ENCODE measurements at regions not wholly inside any gene's neighbourhood (a gene's known extent, or its start where the extent isn't known, plus 50 kb on each side); places are given as distances from the start of the nearest gene placed in this dataset.

GRCh38 chr6:22807261-22807660 is 237.9 kb downstream of the HDGFL1 start:
- H3K4me3 ChIP-seq (ENCODE audit: low read depth, low read length): no peak overlapping the region
- TF ChIP-seq CTCF (IDR thresholded peaks at IDR 0.05; ENCODE audit: borderline replicate concordance, insufficient read depth, low read depth, low read length): no peak

GRCh38 chr6:22807818-22808217 is 238.5 kb downstream of the HDGFL1 start:
- no peak overlapping the region for H3K4me3 ChIP-seq (ENCODE audit: low read depth, low read length)
- TF ChIP-seq CTCF (IDR thresholded peaks at IDR 0.05; ENCODE audit: borderline replicate concordance, insufficient read depth, low read depth, low read length): no peak

- H3K4me3 ChIP-seq (ENCODE audit: low read depth, low read length): no peak overlapping the region
- no peak for TF ChIP-seq CTCF (IDR thresholded peaks at IDR 0.05; ENCODE audit: borderline replicate concordance, insufficient read depth, low read depth, low read length)
Observed at GRCh38 chr6:22808466-22808865, 239.1 kb downstream of the HDGFL1 start.

- TF ChIP-seq CTCF (IDR thresholded peaks at IDR 0.05; ENCODE audit: borderline replicate concordance, insufficient read depth, low read depth, low read length): no peak
Observed at GRCh38 chr6:22809370-22809769, 240.0 kb downstream of the HDGFL1 start.

GRCh38 chr6:22819209-22819608 is 249.8 kb downstream of the HDGFL1 start:
- TF ChIP-seq CTCF (IDR thresholded peaks at IDR 0.05; ENCODE audit: borderline replicate concordance, insufficient read depth, low read depth, low read length): no peak
- H3K4me3 ChIP-seq (ENCODE audit: low read depth, low read length): no peak overlapping the region

More at GRCh38 chr6:22809370-22809769, 240.0 kb downstream of the HDGFL1 start:
- no peak overlapping the region for H3K4me3 ChIP-seq (ENCODE audit: low read depth, low read length)

GRCh38 chr6:22821664-22822320 is 252.4 kb downstream of the HDGFL1 start:
- TF ChIP-seq CTCF (IDR thresholded peaks at IDR 0.05; ENCODE audit: borderline replicate concordance, insufficient read depth, low read depth, low read length): no peak
- H3K4me3 ChIP-seq (ENCODE audit: low read depth, low read length): no peak overlapping the region

- H3K4me3 ChIP-seq (ENCODE audit: low read depth, low read length): no peak overlapping the region
- no peak for TF ChIP-seq CTCF (IDR thresholded peaks at IDR 0.05; ENCODE audit: borderline replicate concordance, insufficient read depth, low read depth, low read length)
Observed at GRCh38 chr6:22825210-22825609, 255.8 kb downstream of the HDGFL1 start.

All from GM12875 (cell line).